ENCODE measurements at regions not wholly inside any gene's neighbourhood (a gene's known extent, or its start where the extent isn't known, plus 50 kb on each side); places are given as distances from the start of the nearest gene placed in this dataset.
"Not testable (repeated sequence)": the region's sequence is repeated elsewhere in the genome, so short reads cannot be mapped to it uniquely, and the experiment has no call there.

- DNase-seq = no peak
- H3K27me3 ChIP-seq (ENCODE audit: control insufficient read depth, insufficient read depth, low read length) = no peaks in the 10 kb centered on the region
- no peaks in the 10 kb centered on the region for H3K36me3 ChIP-seq (replicated peaks; ENCODE audit: control insufficient read depth, insufficient read depth, low read length)
- H3K4me3 ChIP-seq (ENCODE audit: insufficient read depth, low read depth, low read length) = no peak overlapping the region
Measured at GRCh38 chr12:91672130-91672529, 473.5 kb downstream of the BTG1 start.

- H3K27me3 ChIP-seq (ENCODE audit: control insufficient read depth, insufficient read depth, low read length) = no peaks in the 10 kb centered on the region
- H3K4me3 ChIP-seq (ENCODE audit: insufficient read depth, low read depth, low read length) = no peak overlapping the region
- no peak for DNase-seq
- H3K36me3 ChIP-seq (replicated peaks; ENCODE audit: control insufficient read depth, insufficient read depth, low read length) = no peaks in the 10 kb centered on the region
Measured at GRCh38 chr12:91667694-91668093, 478.0 kb downstream of the BTG1 start.

DNA sequence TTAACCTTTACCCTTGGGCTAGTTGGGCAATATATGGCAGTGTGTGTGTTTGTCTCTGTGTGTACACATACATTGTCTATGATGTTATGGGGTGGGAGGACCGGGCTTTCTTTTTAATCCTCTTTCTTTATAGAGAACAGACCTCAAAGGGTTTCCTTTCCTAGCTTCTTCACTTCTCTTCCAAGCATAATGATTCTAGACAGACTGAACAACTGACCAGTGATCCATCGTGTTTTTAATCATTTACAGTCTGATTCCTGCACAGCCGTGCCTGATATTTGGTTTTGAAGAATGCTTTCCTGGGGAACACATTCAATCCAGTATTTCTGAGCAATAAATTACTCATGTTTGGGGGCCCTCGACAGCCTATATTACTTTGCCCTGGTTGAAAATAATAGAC is 481.1 kb upstream of the DCN start:
- no peak overlapping the region for H3K4me3 ChIP-seq (ENCODE audit: insufficient read depth, low read depth, low read length)
- DNase-seq = no peak
- no peaks in the 10 kb centered on the region for H3K27me3 ChIP-seq (ENCODE audit: control insufficient read depth, insufficient read depth, low read length)
- H3K36me3 ChIP-seq (replicated peaks; ENCODE audit: control insufficient read depth, insufficient read depth, low read length) = no peaks in the 10 kb centered on the region

DNA sequence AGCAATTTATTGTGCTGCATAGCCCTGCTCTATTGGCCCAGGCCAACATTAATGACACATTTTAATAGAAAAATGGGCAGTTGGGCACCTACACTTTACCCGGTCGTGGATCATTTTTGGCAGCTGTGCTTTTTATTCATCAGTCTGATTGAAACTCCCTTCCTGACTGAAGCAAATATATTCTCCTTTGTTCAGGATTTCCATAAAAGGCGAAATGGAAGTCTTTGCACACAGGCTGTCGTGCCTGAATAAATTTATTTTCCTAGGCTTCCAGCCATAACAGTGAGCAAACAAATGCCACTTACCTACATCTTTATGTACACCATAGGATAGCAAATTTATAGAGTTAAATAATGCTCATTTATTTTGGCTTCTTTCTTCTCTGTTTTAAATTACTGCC is 480.7 kb upstream of the DCN start:
- Histone ChIP-seq H3K36me3 (replicated peaks; ENCODE audit: control insufficient read depth, insufficient read depth, low read length) (no peaks in the 10 kb centered on the region), H3K27me3 (ENCODE audit: control insufficient read depth, insufficient read depth, low read length) (no peaks in the 10 kb centered on the region), H3K4me3 (ENCODE audit: insufficient read depth, low read depth, low read length) (no peak overlapping the region)
- DNase-seq = no peak

GRCh38 chr12:91662021-91662420 is 479.4 kb upstream of the DCN start:
- Histone ChIP-seq H3K27me3 (ENCODE audit: control insufficient read depth, insufficient read depth, low read length) (no peaks in the 10 kb centered on the region), H3K36me3 (replicated peaks; ENCODE audit: control insufficient read depth, insufficient read depth, low read length) (no peaks in the 10 kb centered on the region), H3K4me3 (ENCODE audit: insufficient read depth, low read depth, low read length) (no peak overlapping the region)
- no peak for DNase-seq

- no peak for DNase-seq
- Histone ChIP-seq H3K36me3 (replicated peaks; ENCODE audit: control insufficient read depth, insufficient read depth, low read length) (no peaks in the 10 kb centered on the region), H3K27me3 (ENCODE audit: control insufficient read depth, insufficient read depth, low read length) (no peaks in the 10 kb centered on the region), H3K4me3 (ENCODE audit: insufficient read depth, low read depth, low read length) (no peak overlapping the region)
Measured at GRCh38 chr12:91657032-91657431, 474.4 kb upstream of the DCN start.

- no peaks in the 10 kb centered on the region for H3K27me3 ChIP-seq (ENCODE audit: control insufficient read depth, insufficient read depth, low read length)
- H3K4me3 ChIP-seq (ENCODE audit: insufficient read depth, low read depth, low read length) = no peak overlapping the region
- DNase-seq = no peak
- no peaks in the 10 kb centered on the region for H3K36me3 ChIP-seq (replicated peaks; ENCODE audit: control insufficient read depth, insufficient read depth, low read length)
Measured at GRCh38 chr12:91655966-91656365, 473.3 kb upstream of the DCN start.

GRCh38 chr12:91654087-91654486 is 471.5 kb upstream of the DCN start:
- H3K27me3 ChIP-seq (ENCODE audit: control insufficient read depth, insufficient read depth, low read length) = no peaks in the 10 kb centered on the region
- no peak overlapping the region for H3K4me3 ChIP-seq (ENCODE audit: insufficient read depth, low read depth, low read length)
- no peaks in the 10 kb centered on the region for H3K36me3 ChIP-seq (replicated peaks; ENCODE audit: control insufficient read depth, insufficient read depth, low read length)
- DNase-seq = no peak

- no peak overlapping the region for H3K4me3 ChIP-seq (ENCODE audit: insufficient read depth, low read depth, low read length)
- no peaks in the 10 kb centered on the region for H3K36me3 ChIP-seq (replicated peaks; ENCODE audit: control insufficient read depth, insufficient read depth, low read length)
- DNase-seq = no peak
- H3K27me3 ChIP-seq (ENCODE audit: control insufficient read depth, insufficient read depth, low read length) = no peaks in the 10 kb centered on the region
Measured at GRCh38 chr12:91651728-91652127, 469.1 kb upstream of the DCN start.

- H3K4me3 ChIP-seq (ENCODE audit: insufficient read depth, low read depth, low read length) = no peak overlapping the region
- no peak for DNase-seq
- no peaks in the 10 kb centered on the region for H3K27me3 ChIP-seq (ENCODE audit: control insufficient read depth, insufficient read depth, low read length)
- no peaks in the 10 kb centered on the region for H3K36me3 ChIP-seq (replicated peaks; ENCODE audit: control insufficient read depth, insufficient read depth, low read length)
Measured at GRCh38 chr12:91643763-91644162, 461.1 kb upstream of the DCN start.

DNA sequence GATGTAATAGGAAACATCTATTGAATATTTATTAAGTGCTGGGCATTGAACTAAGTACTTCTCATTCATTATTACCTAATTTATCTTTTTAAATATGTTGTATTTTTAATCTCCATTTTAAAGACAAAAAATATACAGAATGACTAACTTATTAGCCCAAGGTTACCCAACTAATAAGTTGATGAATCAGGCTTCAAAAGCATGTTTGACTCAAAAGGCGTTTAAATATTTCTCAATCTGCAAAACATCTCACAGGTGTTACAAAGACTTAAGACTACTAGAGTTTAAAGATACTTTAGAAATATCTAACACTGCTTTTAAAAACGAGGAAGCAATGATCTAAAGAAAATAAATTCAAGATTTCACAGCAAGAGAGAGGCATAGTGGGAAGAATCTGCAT is 457.4 kb upstream of the DCN start:
- no peak for DNase-seq
- H3K27me3 ChIP-seq (ENCODE audit: control insufficient read depth, insufficient read depth, low read length) = no peaks in the 10 kb centered on the region
- H3K4me3 ChIP-seq (ENCODE audit: insufficient read depth, low read depth, low read length) = no peak overlapping the region
- no peaks in the 10 kb centered on the region for H3K36me3 ChIP-seq (replicated peaks; ENCODE audit: control insufficient read depth, insufficient read depth, low read length)

- H3K36me3 ChIP-seq (replicated peaks; ENCODE audit: control insufficient read depth, insufficient read depth, low read length) = no peaks in the 10 kb centered on the region
- H3K4me3 ChIP-seq (ENCODE audit: insufficient read depth, low read depth, low read length) = no peak overlapping the region
- no peak for DNase-seq
- no peaks in the 10 kb centered on the region for H3K27me3 ChIP-seq (ENCODE audit: control insufficient read depth, insufficient read depth, low read length)
Measured at GRCh38 chr12:91639327-91639726, 456.7 kb upstream of the DCN start.

DNA sequence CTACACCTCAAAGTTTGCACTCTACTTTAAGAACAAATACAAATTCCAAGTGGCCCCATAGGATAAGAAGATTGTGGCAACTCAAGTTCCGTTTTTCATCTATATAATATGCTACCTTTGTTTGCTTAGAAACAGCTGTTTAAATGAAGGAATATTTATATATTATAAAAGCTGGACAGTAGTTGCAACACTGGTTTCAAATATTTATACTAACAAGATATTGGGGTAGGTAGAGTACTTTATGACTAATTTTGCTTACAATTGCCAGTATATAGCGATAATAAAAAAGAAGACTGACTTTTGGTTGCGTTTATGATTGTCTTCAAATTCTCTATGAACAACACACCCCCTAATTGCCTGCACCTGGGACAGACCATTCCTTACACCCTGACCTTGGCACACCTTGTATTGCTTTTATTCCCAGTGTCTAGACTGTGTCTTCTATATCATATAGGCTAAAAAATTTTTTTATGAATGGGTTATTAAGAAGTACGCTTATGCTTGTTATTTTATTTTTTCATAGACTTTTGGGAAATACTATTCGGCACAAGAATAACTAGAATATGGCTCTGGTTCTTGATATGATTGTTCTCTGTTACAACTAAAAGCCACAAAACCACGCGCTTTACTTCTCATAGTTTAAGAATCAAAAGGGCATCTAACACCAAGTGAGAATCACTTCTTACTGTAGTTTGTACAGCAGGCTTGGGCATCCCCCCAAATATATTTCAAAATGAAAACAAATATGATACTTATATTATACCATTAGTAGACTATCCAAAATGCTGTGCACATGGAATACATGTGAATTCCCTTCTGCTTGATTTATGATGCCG is 455.4 kb upstream of the DCN start:
- DNase-seq = no peak

GRCh38 chr12:91636721-91637120 is 454.1 kb upstream of the DCN start:
- no peaks in the 10 kb centered on the region for H3K27me3 ChIP-seq (ENCODE audit: control insufficient read depth, insufficient read depth, low read length)

More for the DNA sequence above, 455.4 kb upstream of the DCN start:
- Histone ChIP-seq H3K36me3 (replicated peaks; ENCODE audit: control insufficient read depth, insufficient read depth, low read length) (no peaks in the 10 kb centered on the region), H3K4me3 (ENCODE audit: insufficient read depth, low read depth, low read length) (no peak overlapping the region), H3K27me3 (ENCODE audit: control insufficient read depth, insufficient read depth, low read length) (no peaks in the 10 kb centered on the region)

GRCh38 chr12:91634386-91634713 is 451.7 kb upstream of the DCN start:
- not testable (repeated sequence) for H3K27me3 ChIP-seq (ENCODE audit: control insufficient read depth, insufficient read depth, low read length); DNase-seq; H3K36me3 ChIP-seq (replicated peaks; ENCODE audit: control insufficient read depth, insufficient read depth, low read length); H3K4me3 ChIP-seq (ENCODE audit: insufficient read depth, low read depth, low read length)

More at GRCh38 chr12:91636721-91637120, 454.1 kb upstream of the DCN start:
- Histone ChIP-seq H3K4me3 (ENCODE audit: insufficient read depth, low read depth, low read length) (no peak overlapping the region), H3K36me3 (replicated peaks; ENCODE audit: control insufficient read depth, insufficient read depth, low read length) (no peaks in the 10 kb centered on the region)
- no peak for DNase-seq

Measured in H7 (cell line).